RWPE2 (cell line): ENCODE measurements at regions not wholly inside any gene's neighbourhood (a gene's known extent, or its start where the extent isn't known, plus 50 kb on each side); places are given as distances from the start of the nearest gene placed in this dataset.

Source experiments
- ATAC-seq: fragments of 200-7000 bp; cut with Tn5 transposase; 3 replicates; pipeline ENCODE4 v1.9.1; 2021; ENCODE audit warnings: low read depth
- DNase-seq: peaks from one replicate; pipeline ENCODE4 v3.0.0-alpha.2; 2020; ENCODE audit warnings: low spot score
- H3K27ac ChIP-seq: fragments of 450-650 bp; 2 replicates; pipeline ENCODE4 v1.5.1; 2017; ENCODE audit warnings: mild to moderate bottlenecking; ENCODE audit not compliant: poor library complexity, severe bottlenecking
- H3K27me3 ChIP-seq: fragments of 250-450 bp; sonication (Bioruptor Pico); 2 replicates; pipeline ENCODE4 v1.5.1; 2021; ENCODE audit warnings: mild to moderate bottlenecking, moderate library complexity; ENCODE audit not compliant: insufficient read depth, poor library complexity, severe bottlenecking
- H3K36me3 ChIP-seq: fragments of 250-450 bp; sonication (Bioruptor Pico); 2 replicates; pipeline ENCODE4 v1.5.1; 2020; ENCODE audit warnings: low read depth, mild to moderate bottlenecking, moderate library complexity
- H3K4me1 ChIP-seq: fragments of 250-450 bp; sonication (Bioruptor Pico); 2 replicates; pipeline ENCODE4 v1.5.1; 2021; ENCODE audit warnings: mild to moderate bottlenecking, moderate library complexity; ENCODE audit not compliant: insufficient read depth, poor library complexity, severe bottlenecking
- H3K4me3 ChIP-seq: fragments of 250-450 bp; sonication (Bioruptor Pico); 2 replicates; pipeline ENCODE4 v1.5.1; 2021; ENCODE audit warnings: mild to moderate bottlenecking, moderate library complexity; ENCODE audit not compliant: severe bottlenecking
- H3K9me3 ChIP-seq: fragments of 250-450 bp; sonication (Bioruptor Pico); 2 replicates; pipeline ENCODE4 v1.5.1; 2021; ENCODE audit warnings: mild to moderate bottlenecking, moderate library complexity; ENCODE audit not compliant: severe bottlenecking
- TF ChIP-seq, protein P1 (sequence below): fragments of 450-650 bp; IDR thresholded peaks from one replicate; pipeline ENCODE4 v1.5.1; 2017; ENCODE audit warnings: mild to moderate bottlenecking, moderate library complexity; ENCODE audit not compliant: poor library complexity, severe bottlenecking

DNA sequence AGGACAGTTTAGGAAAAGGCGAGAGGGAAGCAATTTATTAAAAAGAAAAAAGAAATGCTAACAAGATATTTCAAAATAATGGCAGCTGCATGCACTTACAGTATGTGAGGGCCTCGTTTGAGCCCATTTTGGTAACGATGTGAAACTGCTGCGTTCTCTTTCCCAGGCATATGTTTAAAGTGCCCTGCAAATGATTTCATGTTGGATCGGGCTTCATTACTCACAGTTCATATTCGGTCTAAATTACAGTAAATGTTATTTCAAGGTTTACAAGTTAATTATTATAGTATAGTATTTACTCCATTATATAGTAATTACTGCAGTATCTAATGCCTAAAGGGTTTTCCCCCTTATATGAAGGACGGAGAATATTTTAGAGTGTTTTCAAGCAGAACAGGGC lies 679.1 kb downstream of the BCL11A start:
- TF ChIP-seq, protein P1, sequence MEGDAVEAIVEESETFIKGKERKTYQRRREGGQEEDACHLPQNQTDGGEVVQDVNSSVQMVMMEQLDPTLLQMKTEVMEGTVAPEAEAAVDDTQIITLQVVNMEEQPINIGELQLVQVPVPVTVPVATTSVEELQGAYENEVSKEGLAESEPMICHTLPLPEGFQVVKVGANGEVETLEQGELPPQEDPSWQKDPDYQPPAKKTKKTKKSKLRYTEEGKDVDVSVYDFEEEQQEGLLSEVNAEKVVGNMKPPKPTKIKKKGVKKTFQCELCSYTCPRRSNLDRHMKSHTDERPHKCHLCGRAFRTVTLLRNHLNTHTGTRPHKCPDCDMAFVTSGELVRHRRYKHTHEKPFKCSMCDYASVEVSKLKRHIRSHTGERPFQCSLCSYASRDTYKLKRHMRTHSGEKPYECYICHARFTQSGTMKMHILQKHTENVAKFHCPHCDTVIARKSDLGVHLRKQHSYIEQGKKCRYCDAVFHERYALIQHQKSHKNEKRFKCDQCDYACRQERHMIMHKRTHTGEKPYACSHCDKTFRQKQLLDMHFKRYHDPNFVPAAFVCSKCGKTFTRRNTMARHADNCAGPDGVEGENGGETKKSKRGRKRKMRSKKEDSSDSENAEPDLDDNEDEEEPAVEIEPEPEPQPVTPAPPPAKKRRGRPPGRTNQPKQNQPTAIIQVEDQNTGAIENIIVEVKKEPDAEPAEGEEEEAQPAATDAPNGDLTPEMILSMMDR: no peak

DNA sequence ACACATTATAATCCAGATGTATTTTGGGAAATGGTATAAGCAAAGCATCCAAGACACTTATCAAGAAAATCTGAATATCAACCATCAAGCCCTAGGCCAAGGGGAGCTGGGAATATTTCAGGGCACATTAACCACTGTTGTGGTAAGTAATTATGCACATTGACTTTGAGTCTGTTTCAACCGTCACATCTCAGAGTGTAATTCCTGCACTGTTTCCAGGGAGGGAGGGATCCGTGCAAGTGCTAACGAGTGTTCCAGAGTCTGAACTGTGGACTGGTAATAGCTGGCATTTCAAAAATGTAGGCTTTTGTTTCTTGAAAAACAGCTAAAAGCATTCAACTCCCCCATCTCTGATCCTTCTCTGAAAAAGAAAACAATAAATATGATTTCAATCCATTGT lies 681.6 kb downstream of the BCL11A start:
- Histone ChIP-seq H3K4me1 (no peaks in the 10 kb centered on the region), H3K4me3 (no peak overlapping the region), H3K27me3 (no peaks in the 10 kb centered on the region), H3K27ac (no peak overlapping the region), H3K9me3 (no peaks in the 10 kb centered on the region), H3K36me3 (no peaks in the 10 kb centered on the region)
- ATAC-seq (no peak), DNase-seq (no peak)
- TF ChIP-seq, protein P1: no peak

More for the DNA sequence above, 679.1 kb downstream of the BCL11A start:
- no peaks in the 10 kb centered on the region for H3K27me3 ChIP-seq
- ATAC-seq: no peak
- no peak overlapping the region for H3K4me3 ChIP-seq
- H3K27ac ChIP-seq: no peak overlapping the region
- DNase-seq: no peak
- H3K4me1 ChIP-seq: no peaks in the 10 kb centered on the region
- no peaks in the 10 kb centered on the region for H3K36me3 ChIP-seq
- H3K9me3 ChIP-seq: no peaks in the 10 kb centered on the region

DNA sequence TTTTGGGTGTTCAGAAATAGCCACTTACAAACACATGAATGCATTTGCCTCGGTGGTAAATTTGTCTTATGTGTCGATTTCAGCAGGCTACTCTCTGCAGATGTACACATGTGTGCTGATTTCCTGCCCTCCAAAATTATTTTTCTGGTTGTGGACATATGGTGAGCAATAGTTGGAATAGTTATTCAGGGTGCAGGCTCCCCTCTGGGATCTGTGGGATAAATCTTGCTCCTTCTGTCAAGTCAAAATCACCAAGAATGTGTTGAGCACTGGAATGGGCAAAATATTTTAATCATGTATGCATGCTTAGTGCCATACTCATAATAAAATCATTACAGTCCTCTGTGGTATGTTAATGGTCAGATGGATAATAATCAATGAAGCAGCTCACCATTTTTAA lies 684.5 kb downstream of the BCL11A start:
- Histone ChIP-seq H3K36me3 (no peaks in the 10 kb centered on the region), H3K27ac (no peak overlapping the region), H3K4me1 (no peaks in the 10 kb centered on the region), H3K4me3 (no peak overlapping the region), H3K27me3 (no peaks in the 10 kb centered on the region), H3K9me3 (no peaks in the 10 kb centered on the region)
- no peak for DNase-seq
- TF ChIP-seq, protein P1: no peak
- ATAC-seq: no peak

DNA sequence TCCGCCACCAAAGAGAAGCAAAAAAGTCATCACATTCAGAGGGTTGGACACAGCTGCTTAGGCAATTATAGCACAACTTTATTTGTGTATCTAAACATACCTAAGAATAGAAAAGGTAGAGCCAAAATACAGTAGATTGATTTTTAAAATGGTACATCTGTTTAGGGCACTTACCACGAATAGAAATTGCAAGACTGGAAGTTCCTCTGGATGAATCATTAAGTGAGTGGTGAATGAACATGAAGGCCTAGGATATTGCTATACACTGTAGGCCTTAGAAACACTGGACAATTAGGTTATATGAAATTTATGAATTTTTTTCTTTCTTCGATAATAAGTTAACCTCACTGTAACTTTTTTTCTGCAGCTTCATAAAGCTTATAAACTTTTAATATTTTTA lies 687.0 kb downstream of the BCL11A start:
- ATAC-seq (no peak), DNase-seq (no peak)
- Histone ChIP-seq H3K4me1 (no peaks in the 10 kb centered on the region), H3K27me3 (no peaks in the 10 kb centered on the region), H3K4me3 (no peak overlapping the region), H3K36me3 (no peaks in the 10 kb centered on the region), H3K9me3 (no peaks in the 10 kb centered on the region), H3K27ac (no peak overlapping the region)
- TF ChIP-seq, protein P1: no peak

DNA sequence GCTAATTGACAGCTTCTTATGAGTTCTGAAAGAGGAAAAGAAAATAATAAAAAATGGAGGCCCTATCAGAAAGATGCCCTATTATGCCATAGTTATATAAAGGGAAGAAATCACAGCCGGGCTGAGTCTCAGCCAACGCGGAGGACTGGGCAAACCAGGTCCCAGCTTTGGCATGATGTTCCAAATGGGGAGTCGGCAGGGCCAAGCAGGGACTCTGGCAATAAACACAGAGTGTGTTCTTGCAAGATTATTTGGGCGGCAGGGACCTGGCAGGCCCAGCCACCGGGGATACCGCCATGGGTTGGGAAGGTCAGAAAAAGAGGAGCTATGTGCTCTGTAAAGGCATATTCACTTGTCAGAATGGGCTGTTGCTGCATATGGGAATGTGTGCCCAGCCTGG lies 694.9 kb downstream of the BCL11A start:
- no peak overlapping the region for H3K4me3 ChIP-seq
- TF ChIP-seq, protein P1: no peak
- ATAC-seq: no peak
- H3K27ac ChIP-seq: no peak overlapping the region
- no peak for DNase-seq
- H3K4me1 ChIP-seq: no peaks in the 10 kb centered on the region
- H3K9me3 ChIP-seq: no peaks in the 10 kb centered on the region
- no peaks in the 10 kb centered on the region for H3K36me3 ChIP-seq
- no peaks in the 10 kb centered on the region for H3K27me3 ChIP-seq
